Astrocyte (in vitro differentiated cells and primary cell): ENCODE measurements at regions not wholly inside any gene's neighbourhood (a gene's known extent, or its start where the extent isn't known, plus 50 kb on each side); places are given as distances from the start of the nearest gene placed in this dataset.

ENCODE experiments used
- EZH2 ChIP-seq: IDR thresholded peaks from 2 replicates; pipeline ENCODE4 v1.6.1; 2012; ENCODE audit warnings: mild to moderate bottlenecking, low read length, inconsistent platforms; ENCODE audit not compliant: insufficient read depth
- TF ChIP-seq, protein P1 (sequence below): IDR thresholded peaks from 2 replicates; pipeline ENCODE4 v1.5.1; 2011; ENCODE audit warnings: low read depth, mild to moderate bottlenecking, inconsistent platforms, low read length, moderate library complexity; ENCODE audit not compliant: insufficient read depth

DNA sequence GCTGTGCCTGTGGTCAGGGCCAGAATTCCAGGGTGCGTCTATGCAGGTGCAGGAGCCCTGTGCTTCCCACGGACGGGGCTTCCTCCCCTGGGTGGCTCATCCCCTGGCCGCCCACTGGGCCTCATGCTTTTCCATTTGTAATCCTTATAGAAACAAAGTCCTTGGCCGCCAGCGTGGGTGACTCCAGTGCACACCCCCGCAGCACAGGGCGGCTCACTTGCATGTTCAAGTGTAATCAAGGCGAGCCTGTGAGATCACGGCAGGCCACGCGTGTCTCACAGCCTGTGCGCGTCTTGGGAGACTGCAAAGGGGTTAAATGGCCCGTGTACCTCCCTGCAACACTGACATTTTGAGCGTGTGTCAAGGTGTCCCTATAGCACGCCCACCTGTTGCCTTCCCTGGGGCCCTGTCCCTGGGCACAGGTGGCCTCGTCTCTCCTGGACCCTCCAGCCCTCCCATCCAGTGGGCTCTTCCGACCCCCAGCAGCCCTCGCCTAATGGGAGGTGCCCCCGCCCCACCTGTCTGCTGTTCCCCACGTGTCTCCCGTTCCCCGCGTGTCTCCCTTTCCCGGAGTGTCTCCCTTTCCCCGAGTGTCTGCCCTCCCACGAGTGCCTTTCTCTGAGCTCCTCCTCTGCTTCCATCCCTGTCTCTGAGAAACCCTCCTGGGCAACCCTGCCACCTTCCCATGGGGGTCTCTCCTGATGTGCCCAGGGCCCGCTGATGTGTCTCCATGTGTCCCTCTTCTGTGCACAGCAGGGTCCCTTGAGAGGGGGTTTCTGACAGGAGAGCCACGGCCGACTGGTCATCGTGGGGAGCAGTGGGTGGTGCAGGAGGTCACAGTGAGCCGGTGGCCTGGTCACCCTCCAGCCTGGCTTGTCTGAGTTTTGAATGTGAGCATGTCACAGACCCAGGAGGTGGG lies 1215.3 kb downstream of the BRD1 start:
- TF ChIP-seq, protein P1, sequence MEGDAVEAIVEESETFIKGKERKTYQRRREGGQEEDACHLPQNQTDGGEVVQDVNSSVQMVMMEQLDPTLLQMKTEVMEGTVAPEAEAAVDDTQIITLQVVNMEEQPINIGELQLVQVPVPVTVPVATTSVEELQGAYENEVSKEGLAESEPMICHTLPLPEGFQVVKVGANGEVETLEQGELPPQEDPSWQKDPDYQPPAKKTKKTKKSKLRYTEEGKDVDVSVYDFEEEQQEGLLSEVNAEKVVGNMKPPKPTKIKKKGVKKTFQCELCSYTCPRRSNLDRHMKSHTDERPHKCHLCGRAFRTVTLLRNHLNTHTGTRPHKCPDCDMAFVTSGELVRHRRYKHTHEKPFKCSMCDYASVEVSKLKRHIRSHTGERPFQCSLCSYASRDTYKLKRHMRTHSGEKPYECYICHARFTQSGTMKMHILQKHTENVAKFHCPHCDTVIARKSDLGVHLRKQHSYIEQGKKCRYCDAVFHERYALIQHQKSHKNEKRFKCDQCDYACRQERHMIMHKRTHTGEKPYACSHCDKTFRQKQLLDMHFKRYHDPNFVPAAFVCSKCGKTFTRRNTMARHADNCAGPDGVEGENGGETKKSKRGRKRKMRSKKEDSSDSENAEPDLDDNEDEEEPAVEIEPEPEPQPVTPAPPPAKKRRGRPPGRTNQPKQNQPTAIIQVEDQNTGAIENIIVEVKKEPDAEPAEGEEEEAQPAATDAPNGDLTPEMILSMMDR: no peak
- no peak for TF ChIP-seq EZH2
